ENCODE measurements at regions not wholly inside any gene's neighbourhood (a gene's known extent, or its start where the extent isn't known, plus 50 kb on each side); places are given as distances from the start of the nearest gene placed in this dataset.

DNA sequence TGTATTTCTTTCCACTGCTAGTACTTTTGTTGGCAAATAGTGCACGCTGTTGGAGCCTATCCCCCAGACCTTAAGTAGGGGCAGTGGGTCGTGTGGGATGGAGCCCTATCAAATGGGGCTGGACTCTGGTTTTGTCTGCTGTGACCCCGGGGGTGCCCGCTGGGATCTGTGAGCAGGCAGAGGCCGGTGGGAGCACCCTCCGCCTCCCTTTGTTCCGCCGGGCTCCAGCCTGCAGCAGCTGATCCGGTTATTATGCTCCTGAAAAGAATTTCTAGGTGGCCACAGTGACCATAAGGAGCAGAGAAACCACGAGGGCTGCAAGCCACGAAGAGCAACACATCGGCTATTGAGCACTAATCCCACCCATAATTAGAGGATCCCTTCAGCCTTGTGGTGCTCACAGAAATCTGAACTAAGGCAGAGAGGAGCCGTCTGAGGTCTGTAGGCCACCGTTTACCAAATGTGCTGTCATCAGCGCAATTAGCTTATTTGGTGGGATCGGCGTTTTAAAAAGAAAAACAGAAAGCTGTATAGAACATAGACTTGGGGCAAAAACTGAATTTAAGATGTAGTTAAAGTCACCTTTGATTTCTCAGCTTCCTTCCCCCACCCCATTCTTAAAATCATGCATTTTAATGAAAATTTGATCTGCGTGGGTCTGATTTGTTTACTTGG is 598.3 kb upstream of the JAG1 start:
- Histone ChIP-seq H3K27me3 (ENCODE audit: control insufficient read depth in 2 of 2, insufficient read depth in 2 of 2, low read length in 2 of 2) (no peaks in the 10 kb centered on the region), H3K27ac (ENCODE audit: low read depth in 2 of 2, low read length in 2 of 2) (no peak overlapping the region), H3K4me1 (ENCODE audit: control insufficient read depth in 2 of 2, insufficient read depth in 2 of 2, low read length in 2 of 2) (no peaks in the 10 kb centered on the region), H3K9ac (ENCODE audit: low read depth in 1 of 2, low read length in 2 of 2) (no peak overlapping the region), H3K4me3 (ENCODE audit: low read length in 2 of 2) (no peak overlapping the region), H3K9me3 (ENCODE audit: control insufficient read depth in 2 of 2, low read length in 2 of 2) (no peaks in the 10 kb centered on the region), H3K36me3 (ENCODE audit: control insufficient read depth in 2 of 2, insufficient read depth in 2 of 2, low read length in 2 of 2) (no peaks in the 10 kb centered on the region)

DNA sequence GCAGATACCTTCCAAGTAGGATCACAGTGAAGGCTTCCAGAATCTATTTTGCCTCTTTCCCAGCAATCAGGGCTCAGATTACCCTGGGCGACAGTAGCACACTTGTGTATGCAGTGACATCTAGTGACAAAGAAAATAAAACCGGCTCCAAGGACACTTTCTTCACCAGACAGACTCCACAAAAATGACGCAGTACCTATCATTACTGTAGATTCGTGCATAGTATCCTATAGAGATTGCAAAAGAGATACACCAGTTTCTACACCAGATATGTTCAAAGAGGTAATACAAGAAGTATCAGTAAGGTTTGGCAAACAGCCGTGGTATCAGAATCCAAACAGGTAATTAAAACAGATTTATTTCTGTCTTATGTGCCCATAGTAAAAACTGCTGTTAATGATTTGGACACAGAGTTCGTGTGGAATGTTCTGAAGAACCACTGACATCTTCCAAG is 600.4 kb upstream of the JAG1 start:
- Histone ChIP-seq H3K27ac (ENCODE audit: low read depth in 2 of 2, low read length in 2 of 2) (no peak overlapping the region), H3K9ac (ENCODE audit: low read depth in 1 of 2, low read length in 2 of 2) (no peak overlapping the region), H3K27me3 (ENCODE audit: control insufficient read depth in 2 of 2, insufficient read depth in 2 of 2, low read length in 2 of 2) (no peaks in the 10 kb centered on the region), H3K4me3 (ENCODE audit: low read length in 2 of 2) (no peak overlapping the region), H3K36me3 (ENCODE audit: control insufficient read depth in 2 of 2, insufficient read depth in 2 of 2, low read length in 2 of 2) (no peaks in the 10 kb centered on the region), H3K4me1 (ENCODE audit: control insufficient read depth in 2 of 2, insufficient read depth in 2 of 2, low read length in 2 of 2) (no peaks in the 10 kb centered on the region), H3K9me3 (ENCODE audit: control insufficient read depth in 2 of 2, low read length in 2 of 2) (no peaks in the 10 kb centered on the region)

DNA sequence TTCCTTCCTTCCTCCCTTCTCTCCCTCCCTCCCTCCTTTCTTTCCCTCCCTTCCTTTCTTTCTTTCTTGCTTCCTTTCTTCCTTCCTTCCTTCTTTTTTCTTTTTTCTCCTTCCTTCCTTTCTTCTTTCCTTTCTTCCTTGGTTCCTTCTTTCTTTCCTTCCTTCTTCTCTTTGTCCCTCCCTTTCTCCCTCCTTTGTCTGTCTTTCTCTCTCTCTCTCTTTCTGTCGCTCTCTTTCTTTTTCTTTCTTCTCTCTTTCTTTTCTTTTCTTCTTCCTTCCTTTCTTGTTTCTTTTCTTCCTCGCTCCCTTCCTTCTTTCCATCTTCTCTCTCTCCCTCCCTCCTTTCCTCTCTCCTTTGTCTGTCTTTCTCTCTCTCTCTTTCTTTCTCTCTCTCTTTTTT is 601.9 kb upstream of the JAG1 start:
- no peaks in the 10 kb centered on the region for H3K9me3 ChIP-seq (ENCODE audit: control insufficient read depth in 2 of 2, low read length in 2 of 2)
- no peaks in the 10 kb centered on the region for H3K36me3 ChIP-seq (ENCODE audit: control insufficient read depth in 2 of 2, insufficient read depth in 2 of 2, low read length in 2 of 2)
- no peak overlapping the region for H3K27ac ChIP-seq (ENCODE audit: low read depth in 2 of 2, low read length in 2 of 2)
- H3K27me3 ChIP-seq (ENCODE audit: control insufficient read depth in 2 of 2, insufficient read depth in 2 of 2, low read length in 2 of 2): no peaks in the 10 kb centered on the region
- no peak overlapping the region for H3K4me3 ChIP-seq (ENCODE audit: low read length in 2 of 2)
- no peak overlapping the region for H3K9ac ChIP-seq (ENCODE audit: low read depth in 1 of 2, low read length in 2 of 2)
- no peaks in the 10 kb centered on the region for H3K4me1 ChIP-seq (ENCODE audit: control insufficient read depth in 2 of 2, insufficient read depth in 2 of 2, low read length in 2 of 2)

DNA sequence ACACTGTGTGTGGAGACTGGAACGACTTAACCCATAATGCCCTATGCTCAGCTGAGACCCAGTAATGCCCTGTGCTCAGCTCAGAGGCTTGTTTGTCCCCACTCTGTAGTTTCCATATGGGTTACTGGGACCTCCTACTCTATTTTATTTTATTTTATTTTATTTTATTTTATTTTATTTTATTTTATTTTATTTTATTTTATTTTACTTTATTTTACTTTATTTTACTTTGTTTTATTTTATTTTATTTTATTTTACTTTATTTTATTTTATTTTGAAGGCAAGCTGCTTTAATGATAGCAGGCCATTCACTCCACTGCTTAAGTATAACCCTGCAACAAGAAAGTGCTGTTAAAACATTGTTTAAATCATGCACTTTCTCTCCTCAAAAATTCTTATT is 603.4 kb upstream of the JAG1 start:
- no peaks in the 10 kb centered on the region for H3K27me3 ChIP-seq (ENCODE audit: control insufficient read depth in 2 of 2, insufficient read depth in 2 of 2, low read length in 2 of 2)
- no peak overlapping the region for H3K27ac ChIP-seq (ENCODE audit: low read depth in 2 of 2, low read length in 2 of 2)
- no peaks in the 10 kb centered on the region for H3K9me3 ChIP-seq (ENCODE audit: control insufficient read depth in 2 of 2, low read length in 2 of 2)
- H3K4me1 ChIP-seq (ENCODE audit: control insufficient read depth in 2 of 2, insufficient read depth in 2 of 2, low read length in 2 of 2): no peaks in the 10 kb centered on the region
- no peak overlapping the region for H3K9ac ChIP-seq (ENCODE audit: low read depth in 1 of 2, low read length in 2 of 2)
- no peaks in the 10 kb centered on the region for H3K36me3 ChIP-seq (ENCODE audit: control insufficient read depth in 2 of 2, insufficient read depth in 2 of 2, low read length in 2 of 2)
- H3K4me3 ChIP-seq (ENCODE audit: low read length in 2 of 2): no peak overlapping the region

DNA sequence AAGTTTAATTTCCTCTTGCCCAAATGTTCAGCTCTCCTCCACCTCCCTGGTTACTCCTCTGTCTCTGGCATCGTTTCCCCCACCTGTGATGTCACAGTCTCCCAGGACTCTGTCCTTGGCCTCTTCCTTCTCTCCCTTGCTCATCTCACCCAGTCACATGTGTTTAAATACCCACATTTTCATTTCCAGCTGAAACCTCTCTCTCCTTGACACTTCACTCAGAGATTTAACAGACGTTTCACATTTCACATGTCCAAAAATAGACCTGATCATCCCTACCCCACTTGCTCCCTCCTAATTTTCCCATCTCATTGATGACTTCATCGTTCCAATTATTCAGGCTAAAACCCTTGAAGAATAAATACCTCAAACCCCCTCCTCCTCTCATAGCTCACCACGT is 604.1 kb upstream of the JAG1 start:
- H3K4me3 ChIP-seq (ENCODE audit: low read length in 2 of 2): no peak overlapping the region
- H3K36me3 ChIP-seq (ENCODE audit: control insufficient read depth in 2 of 2, insufficient read depth in 2 of 2, low read length in 2 of 2): no peaks in the 10 kb centered on the region
- no peaks in the 10 kb centered on the region for H3K27me3 ChIP-seq (ENCODE audit: control insufficient read depth in 2 of 2, insufficient read depth in 2 of 2, low read length in 2 of 2)
- H3K27ac ChIP-seq (ENCODE audit: low read depth in 2 of 2, low read length in 2 of 2): no peak overlapping the region
- no peaks in the 10 kb centered on the region for H3K4me1 ChIP-seq (ENCODE audit: control insufficient read depth in 2 of 2, insufficient read depth in 2 of 2, low read length in 2 of 2)
- H3K9ac ChIP-seq (ENCODE audit: low read depth in 1 of 2, low read length in 2 of 2): no peak overlapping the region
- no peaks in the 10 kb centered on the region for H3K9me3 ChIP-seq (ENCODE audit: control insufficient read depth in 2 of 2, low read length in 2 of 2)

DNA sequence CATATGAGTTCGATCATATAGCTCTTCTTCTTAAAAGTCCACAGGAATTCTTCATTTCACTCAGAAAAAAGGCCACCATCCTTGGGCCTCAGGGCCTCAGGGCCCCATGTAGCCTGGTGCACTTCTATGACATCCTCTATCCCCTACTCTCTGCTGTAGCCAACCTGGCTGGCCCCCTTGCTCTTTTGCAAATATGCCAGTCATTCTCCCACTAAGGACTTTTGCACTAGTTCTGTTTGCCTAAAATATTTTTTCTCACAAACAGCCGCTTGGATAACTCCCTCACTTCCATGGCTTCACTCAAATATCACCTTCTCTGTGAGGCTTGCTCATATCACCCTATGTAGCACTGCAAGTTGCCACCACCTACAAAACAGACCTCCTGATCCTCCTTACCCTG is 604.7 kb upstream of the JAG1 start:
- H3K9me3 ChIP-seq (ENCODE audit: control insufficient read depth in 2 of 2, low read length in 2 of 2): no peaks in the 10 kb centered on the region
- no peaks in the 10 kb centered on the region for H3K4me1 ChIP-seq (ENCODE audit: control insufficient read depth in 2 of 2, insufficient read depth in 2 of 2, low read length in 2 of 2)
- H3K27ac ChIP-seq (ENCODE audit: low read depth in 2 of 2, low read length in 2 of 2): no peak overlapping the region
- H3K9ac ChIP-seq (ENCODE audit: low read depth in 1 of 2, low read length in 2 of 2): no peak overlapping the region
- H3K27me3 ChIP-seq (ENCODE audit: control insufficient read depth in 2 of 2, insufficient read depth in 2 of 2, low read length in 2 of 2): no peaks in the 10 kb centered on the region
- no peak overlapping the region for H3K4me3 ChIP-seq (ENCODE audit: low read length in 2 of 2)
- no peaks in the 10 kb centered on the region for H3K36me3 ChIP-seq (ENCODE audit: control insufficient read depth in 2 of 2, insufficient read depth in 2 of 2, low read length in 2 of 2)

DNA sequence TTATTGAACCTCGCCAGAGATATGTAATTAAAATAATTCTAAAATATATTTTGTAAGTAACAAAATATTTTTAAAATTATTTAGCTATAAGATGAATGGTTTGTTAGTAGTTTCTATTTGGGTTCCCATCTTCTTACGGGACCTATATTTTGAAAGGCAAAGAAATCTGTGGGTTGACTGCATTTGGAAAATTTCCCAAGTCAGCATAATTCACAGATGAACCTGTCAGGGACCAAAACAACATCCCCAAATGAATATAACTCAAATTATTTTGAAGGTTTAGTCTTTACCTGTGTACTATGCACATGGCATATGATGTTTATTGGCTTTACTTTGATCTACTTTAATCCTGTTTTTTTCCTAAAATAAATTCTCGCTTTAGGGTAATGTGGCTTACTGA is 607.4 kb upstream of the JAG1 start:
- Histone ChIP-seq H3K27ac (ENCODE audit: low read depth in 2 of 2, low read length in 2 of 2) (no peak overlapping the region), H3K36me3 (ENCODE audit: control insufficient read depth in 2 of 2, insufficient read depth in 2 of 2, low read length in 2 of 2) (no peaks in the 10 kb centered on the region), H3K9me3 (ENCODE audit: control insufficient read depth in 2 of 2, low read length in 2 of 2) (no peaks in the 10 kb centered on the region), H3K27me3 (ENCODE audit: control insufficient read depth in 2 of 2, insufficient read depth in 2 of 2, low read length in 2 of 2) (no peaks in the 10 kb centered on the region), H3K4me1 (ENCODE audit: control insufficient read depth in 2 of 2, insufficient read depth in 2 of 2, low read length in 2 of 2) (no peaks in the 10 kb centered on the region), H3K4me3 (ENCODE audit: low read length in 2 of 2) (no peak overlapping the region), H3K9ac (ENCODE audit: low read depth in 1 of 2, low read length in 2 of 2) (no peak overlapping the region)

DNA sequence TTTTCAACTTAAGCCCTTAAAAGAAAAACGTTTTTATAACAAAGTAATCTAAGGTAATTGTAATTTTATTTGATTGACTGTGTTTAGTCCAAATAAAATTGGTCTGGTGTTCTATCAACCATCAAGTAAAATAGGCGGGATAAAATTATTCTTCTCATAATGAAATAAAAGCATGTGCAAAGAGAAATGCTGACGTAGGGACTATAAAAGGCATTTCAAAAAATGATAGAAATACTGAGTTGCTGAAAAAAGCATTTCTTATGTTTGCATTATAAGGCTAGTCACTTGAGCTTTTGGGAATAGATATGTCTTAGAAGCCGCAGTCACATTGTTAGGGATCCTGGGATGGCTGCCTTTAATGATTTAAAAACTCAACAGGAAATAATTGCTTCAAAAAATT is 608.0 kb upstream of the JAG1 start:
- no peak overlapping the region for H3K27ac ChIP-seq (ENCODE audit: low read depth in 2 of 2, low read length in 2 of 2)
- H3K27me3 ChIP-seq (ENCODE audit: control insufficient read depth in 2 of 2, insufficient read depth in 2 of 2, low read length in 2 of 2): no peaks in the 10 kb centered on the region
- H3K9ac ChIP-seq (ENCODE audit: low read depth in 1 of 2, low read length in 2 of 2): no peak overlapping the region
- no peaks in the 10 kb centered on the region for H3K4me1 ChIP-seq (ENCODE audit: control insufficient read depth in 2 of 2, insufficient read depth in 2 of 2, low read length in 2 of 2)
- no peak overlapping the region for H3K4me3 ChIP-seq (ENCODE audit: low read length in 2 of 2)
- H3K9me3 ChIP-seq (ENCODE audit: control insufficient read depth in 2 of 2, low read length in 2 of 2): no peaks in the 10 kb centered on the region
- no peaks in the 10 kb centered on the region for H3K36me3 ChIP-seq (ENCODE audit: control insufficient read depth in 2 of 2, insufficient read depth in 2 of 2, low read length in 2 of 2)

DNA sequence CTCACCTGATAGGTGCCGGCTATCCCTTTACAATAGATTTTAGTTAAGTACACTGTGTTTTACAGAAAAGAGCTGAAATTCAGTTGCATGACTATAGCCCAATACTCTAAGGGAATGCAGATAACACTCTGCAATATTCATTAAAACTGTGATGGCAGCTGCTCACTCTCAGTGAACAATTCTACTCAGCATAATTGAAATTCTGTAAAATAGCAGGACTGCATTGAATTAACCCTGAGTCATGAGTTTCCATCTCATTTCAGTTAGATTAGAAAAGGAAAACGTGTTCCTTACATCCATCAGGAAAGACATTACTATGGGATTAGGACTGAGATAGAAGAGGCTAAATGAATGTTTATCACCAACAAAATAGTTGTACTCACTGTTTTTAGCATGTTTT is 613.3 kb upstream of the JAG1 start:
- no peaks in the 10 kb centered on the region for H3K9me3 ChIP-seq (ENCODE audit: control insufficient read depth in 2 of 2, low read length in 2 of 2)
- H3K4me3 ChIP-seq (ENCODE audit: low read length in 2 of 2): no peak overlapping the region
- no peaks in the 10 kb centered on the region for H3K27me3 ChIP-seq (ENCODE audit: control insufficient read depth in 2 of 2, insufficient read depth in 2 of 2, low read length in 2 of 2)
- no peak overlapping the region for H3K27ac ChIP-seq (ENCODE audit: low read depth in 2 of 2, low read length in 2 of 2)
- no peaks in the 10 kb centered on the region for H3K4me1 ChIP-seq (ENCODE audit: control insufficient read depth in 2 of 2, insufficient read depth in 2 of 2, low read length in 2 of 2)
- no peaks in the 10 kb centered on the region for H3K36me3 ChIP-seq (ENCODE audit: control insufficient read depth in 2 of 2, insufficient read depth in 2 of 2, low read length in 2 of 2)
- H3K9ac ChIP-seq (ENCODE audit: low read depth in 1 of 2, low read length in 2 of 2): no peak overlapping the region

DNA sequence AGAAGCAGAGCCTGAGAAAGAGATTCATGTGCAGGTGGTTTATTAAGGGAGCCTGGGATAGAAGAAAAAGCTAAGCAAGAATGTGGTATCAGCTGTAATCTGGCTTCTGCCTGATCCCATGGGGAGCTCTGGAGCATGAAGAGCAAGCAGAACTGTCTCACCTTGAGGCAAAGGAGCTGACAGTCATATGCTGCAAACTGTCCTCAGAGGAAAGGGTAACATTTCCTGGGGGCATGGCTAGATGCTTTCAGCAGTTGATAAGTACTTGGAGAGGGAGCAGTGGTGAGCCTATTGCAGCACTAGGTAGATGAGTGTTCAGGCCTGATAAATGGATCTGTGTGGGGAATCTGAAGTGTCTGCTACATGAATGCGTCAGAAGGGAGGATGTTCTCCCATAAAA is 621.5 kb upstream of the BTBD3 start:
- no peak overlapping the region for H3K9ac ChIP-seq (ENCODE audit: low read depth in 1 of 2, low read length in 2 of 2)
- H3K27me3 ChIP-seq (ENCODE audit: control insufficient read depth in 2 of 2, insufficient read depth in 2 of 2, low read length in 2 of 2): no peaks in the 10 kb centered on the region
- no peaks in the 10 kb centered on the region for H3K4me1 ChIP-seq (ENCODE audit: control insufficient read depth in 2 of 2, insufficient read depth in 2 of 2, low read length in 2 of 2)
- no peak overlapping the region for H3K4me3 ChIP-seq (ENCODE audit: low read length in 2 of 2)
- H3K27ac ChIP-seq (ENCODE audit: low read depth in 2 of 2, low read length in 2 of 2): no peak overlapping the region
- no peaks in the 10 kb centered on the region for H3K36me3 ChIP-seq (ENCODE audit: control insufficient read depth in 2 of 2, insufficient read depth in 2 of 2, low read length in 2 of 2)
- H3K9me3 ChIP-seq (ENCODE audit: control insufficient read depth in 2 of 2, low read length in 2 of 2): no peaks in the 10 kb centered on the region

DNA sequence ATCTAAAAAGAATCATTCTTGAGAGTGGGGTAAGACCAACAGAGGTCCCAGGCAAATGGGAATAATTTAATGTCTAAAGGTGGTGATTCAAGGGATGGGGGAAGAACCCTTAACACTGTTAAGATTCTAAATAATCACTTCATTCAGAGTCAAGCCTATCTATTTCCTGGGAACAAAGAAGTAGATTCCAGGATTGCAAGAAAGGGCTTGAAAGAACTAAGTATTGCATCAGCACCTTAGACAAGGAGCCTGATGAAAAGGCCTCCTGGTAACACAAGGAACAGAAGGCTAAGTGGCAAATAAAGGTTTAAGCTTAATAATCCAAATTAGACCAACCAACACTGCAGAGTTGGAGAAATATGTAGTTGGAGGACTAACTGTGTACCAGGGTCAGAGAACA is 620.7 kb upstream of the BTBD3 start:
- no peaks in the 10 kb centered on the region for H3K36me3 ChIP-seq (ENCODE audit: control insufficient read depth in 2 of 2, insufficient read depth in 2 of 2, low read length in 2 of 2)
- H3K27me3 ChIP-seq (ENCODE audit: control insufficient read depth in 2 of 2, insufficient read depth in 2 of 2, low read length in 2 of 2): no peaks in the 10 kb centered on the region
- H3K4me3 ChIP-seq (ENCODE audit: low read length in 2 of 2): no peak overlapping the region
- H3K27ac ChIP-seq (ENCODE audit: low read depth in 2 of 2, low read length in 2 of 2): no peak overlapping the region
- H3K9me3 ChIP-seq (ENCODE audit: control insufficient read depth in 2 of 2, low read length in 2 of 2): no peaks in the 10 kb centered on the region
- no peaks in the 10 kb centered on the region for H3K4me1 ChIP-seq (ENCODE audit: control insufficient read depth in 2 of 2, insufficient read depth in 2 of 2, low read length in 2 of 2)
- no peak overlapping the region for H3K9ac ChIP-seq (ENCODE audit: low read depth in 1 of 2, low read length in 2 of 2)
